Activated CD4-positive, CD25-positive, alpha-beta regulatory T cell treated with anti-CD3 and anti-CD28 coated beads, Interleukin-2, amount 50 U/mL, for 16 hours (primary cell): ENCODE measurements at regions not wholly inside any gene's neighbourhood (a gene's known extent, or its start where the extent isn't known, plus 50 kb on each side); places are given as distances from the start of the nearest gene placed in this dataset.
"Not testable (repeated sequence)": the region's sequence is repeated elsewhere in the genome, so short reads cannot be mapped to it uniquely, and the experiment has no call there.

Source experiments
- DNase-seq: peaks from one replicate; pipeline ENCODE4 v3.0.0-alpha.2; 2020; ENCODE audit warnings: low read depth, low spot score

DNA sequence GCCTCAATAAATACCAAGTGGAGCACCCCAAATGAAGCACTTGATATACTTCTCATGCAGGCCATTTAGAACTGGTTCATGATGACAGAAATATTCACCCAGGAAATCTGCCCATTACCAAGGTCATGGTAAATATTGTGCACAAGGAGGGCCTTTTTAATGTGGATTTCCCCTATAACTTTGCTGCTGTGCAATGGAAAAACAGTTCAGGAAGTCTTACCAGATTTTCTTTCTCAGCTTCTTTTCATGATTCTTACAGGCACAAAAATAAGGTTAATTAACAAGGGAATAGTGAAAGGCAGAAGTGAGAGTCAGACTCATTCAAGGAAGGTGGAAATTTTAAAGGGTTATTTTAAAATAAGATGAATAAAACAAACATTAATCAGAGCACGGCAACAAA is 904.3 kb upstream of the GRIA3 start:
- no peak for DNase-seq

DNA sequence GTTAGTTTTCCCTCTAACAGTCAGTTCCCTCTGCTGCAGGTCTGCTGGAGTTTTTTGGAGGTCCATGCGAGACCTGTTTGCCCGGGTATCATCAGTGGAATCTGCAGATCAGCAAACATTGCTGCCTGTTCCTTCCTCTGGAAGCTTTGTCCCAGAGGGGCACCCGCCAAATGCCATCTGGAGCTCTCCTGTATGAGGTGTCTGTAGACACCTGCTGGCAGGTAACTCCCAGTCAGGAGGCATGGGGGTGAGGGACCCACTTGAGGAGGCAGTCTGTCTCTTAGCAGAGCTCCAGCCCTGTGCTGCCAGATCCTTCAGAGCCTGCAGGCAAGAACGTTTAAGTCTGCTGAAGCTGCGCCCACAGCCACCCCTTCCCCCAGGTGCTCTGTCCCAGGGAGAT is 884.3 kb upstream of the GRIA3 start:
- not testable (repeated sequence) for DNase-seq

GRCh38 chrX:122301491-122301890 is 882.6 kb upstream of the GRIA3 start:
- no peak for DNase-seq

DNA sequence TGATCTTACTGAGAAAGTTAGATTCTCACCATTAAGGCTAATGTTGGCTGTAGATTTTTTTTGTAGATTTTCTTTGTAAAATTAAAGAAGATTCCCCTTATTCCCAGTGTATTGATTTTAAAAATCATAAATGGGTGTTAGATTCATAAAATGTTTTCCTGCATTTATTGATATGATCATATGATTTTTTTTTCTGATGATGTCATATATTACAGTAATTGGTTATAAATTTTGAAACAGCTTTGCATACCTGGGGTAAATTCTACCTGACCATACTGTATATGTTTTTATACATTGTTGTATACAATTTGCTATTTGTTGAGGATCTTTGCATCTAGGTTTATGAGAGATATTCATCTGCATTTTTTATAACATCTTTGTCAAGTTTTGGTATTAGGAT is 880.3 kb upstream of the GRIA3 start:
- DNase-seq = no peak

GRCh38 chrX:122344816-122345215 is 839.3 kb upstream of the GRIA3 start:
- no peak for DNase-seq

DNA sequence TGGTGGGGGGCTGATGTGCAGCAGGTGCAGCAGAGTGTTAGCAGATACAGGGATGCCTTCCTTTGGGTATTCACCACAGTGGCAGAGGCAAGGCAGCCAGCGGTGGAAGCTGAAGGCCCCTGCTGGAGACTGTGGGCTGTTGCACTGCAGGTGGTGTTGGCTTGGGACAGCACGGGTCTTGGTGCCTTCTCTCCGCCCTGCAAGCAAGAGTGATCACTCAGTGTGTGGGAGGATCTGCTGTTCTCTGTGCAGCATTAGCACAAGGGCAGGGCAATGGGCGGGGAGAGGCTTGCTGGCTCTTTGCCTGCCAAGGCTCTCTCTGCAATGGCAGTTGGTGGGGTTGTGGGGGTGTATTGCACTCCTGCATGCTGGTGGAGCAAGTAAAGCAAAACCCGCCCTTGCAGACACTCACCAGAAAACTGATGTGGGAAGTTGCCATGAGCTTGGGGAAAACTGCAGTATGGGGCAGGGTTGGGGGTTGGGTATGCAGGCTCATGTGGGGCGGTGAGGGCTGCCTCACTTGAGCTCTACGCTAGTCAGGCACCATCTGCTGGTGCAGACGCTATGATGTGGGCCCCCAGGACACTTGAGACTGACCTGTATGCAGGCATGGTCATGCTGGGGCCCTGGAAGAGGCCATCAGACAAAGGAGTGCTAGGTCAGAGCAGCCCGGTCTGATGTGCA is 820.8 kb upstream of the GRIA3 start:
- no peak for DNase-seq

GRCh38 chrX:122375533-122375932 is 808.5 kb upstream of the GRIA3 start:
- DNase-seq = not testable (repeated sequence)

GRCh38 chrX:122389005-122389404 is 795.1 kb upstream of the GRIA3 start:
- no peak for DNase-seq

DNA sequence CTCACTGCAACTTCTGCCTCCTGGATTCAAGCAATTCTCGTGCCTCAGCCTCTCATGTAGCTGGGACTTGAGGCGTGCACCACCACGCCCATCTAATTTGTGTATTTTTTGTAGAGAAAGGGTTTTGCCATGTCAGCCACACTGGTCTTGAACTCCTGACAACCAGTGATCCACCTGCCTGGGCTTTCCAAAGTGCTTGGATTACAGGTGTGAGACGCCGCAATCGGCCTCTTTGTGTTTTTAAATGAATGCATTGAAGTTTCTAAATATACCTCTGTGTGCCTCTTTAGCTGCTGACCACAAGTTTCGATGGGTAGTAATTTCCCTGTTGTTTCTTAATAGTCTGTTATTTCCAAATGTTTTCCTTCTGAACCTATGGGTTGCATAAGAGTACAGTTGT is 765.3 kb upstream of the GRIA3 start:
- no peak for DNase-seq

GRCh38 chrX:122421434-122422121 is 762.5 kb upstream of the GRIA3 start:
- no peak for DNase-seq

GRCh38 chrX:122422547-122422946 is 761.5 kb upstream of the GRIA3 start:
- DNase-seq = no peak

DNA sequence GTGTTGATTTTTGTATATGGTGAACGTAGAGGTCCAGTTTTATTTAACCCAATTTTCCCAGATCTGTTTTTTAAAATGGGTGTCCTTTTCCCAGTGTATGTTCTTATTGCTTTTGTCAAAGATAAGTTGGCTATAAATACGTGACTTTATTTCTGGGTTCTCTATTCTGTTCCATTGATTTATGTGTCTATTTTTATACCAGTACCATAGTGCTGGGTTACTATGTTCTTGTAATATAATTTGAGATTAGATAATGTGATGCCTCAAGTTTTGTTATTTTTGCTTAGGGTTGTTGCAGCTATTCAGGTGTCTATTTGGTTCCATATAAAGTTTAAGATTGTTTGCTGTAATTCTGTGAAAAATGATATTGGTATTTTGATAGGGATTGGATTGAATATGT is 749.1 kb upstream of the GRIA3 start:
- no peak for DNase-seq

GRCh38 chrX:122439831-122440230 is 744.2 kb upstream of the GRIA3 start:
- no peak for DNase-seq

- no peak for DNase-seq
Measured at GRCh38 chrX:122440832-122441231, 743.2 kb upstream of the GRIA3 start.

DNA sequence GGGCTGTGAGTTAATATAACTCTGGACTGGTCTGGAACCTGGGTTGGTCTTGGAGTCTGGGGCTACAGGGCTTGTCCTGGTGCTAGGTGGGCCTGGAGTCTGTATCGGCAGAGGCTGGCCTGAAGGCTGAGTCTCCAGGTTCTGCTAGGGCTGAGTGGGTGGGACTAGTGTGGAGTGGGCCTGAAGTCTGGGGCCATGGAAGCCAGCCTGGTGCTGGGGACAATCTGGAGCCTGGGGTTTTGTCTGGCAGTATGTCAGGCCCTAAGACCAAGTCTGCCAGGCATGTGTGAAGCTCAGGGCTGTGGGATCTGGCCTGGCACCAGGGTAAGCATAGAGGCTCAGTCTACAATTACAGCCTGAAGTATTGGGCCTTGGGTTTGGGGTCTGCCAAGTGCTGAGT is 742.6 kb upstream of the GRIA3 start:
- no peak for DNase-seq

DNA sequence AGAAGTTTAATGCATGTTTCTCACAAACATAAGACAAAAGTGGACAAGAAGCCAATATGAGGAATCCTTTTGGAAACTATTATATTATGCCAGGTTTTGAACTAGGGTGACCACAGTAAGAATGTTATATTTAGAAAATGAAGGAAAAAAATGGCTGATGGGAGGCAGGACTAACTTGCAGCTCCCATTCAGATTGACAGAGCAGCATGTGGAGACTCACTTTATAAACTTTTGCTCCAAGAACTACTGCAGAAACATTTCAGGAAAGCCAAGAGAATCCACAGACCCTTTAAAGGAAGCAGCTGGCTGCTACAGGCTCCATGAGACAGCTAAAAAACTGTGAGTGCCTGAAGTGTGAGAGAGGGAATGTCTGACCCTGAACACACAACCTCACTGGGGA is 738.6 kb upstream of the GRIA3 start:
- no peak for DNase-seq

GRCh38 chrX:122464341-122464740 is 719.7 kb upstream of the GRIA3 start:
- no peak for DNase-seq

- DNase-seq = no peak
Measured at GRCh38 chrX:122475306-122475705, 708.8 kb upstream of the GRIA3 start.

DNA sequence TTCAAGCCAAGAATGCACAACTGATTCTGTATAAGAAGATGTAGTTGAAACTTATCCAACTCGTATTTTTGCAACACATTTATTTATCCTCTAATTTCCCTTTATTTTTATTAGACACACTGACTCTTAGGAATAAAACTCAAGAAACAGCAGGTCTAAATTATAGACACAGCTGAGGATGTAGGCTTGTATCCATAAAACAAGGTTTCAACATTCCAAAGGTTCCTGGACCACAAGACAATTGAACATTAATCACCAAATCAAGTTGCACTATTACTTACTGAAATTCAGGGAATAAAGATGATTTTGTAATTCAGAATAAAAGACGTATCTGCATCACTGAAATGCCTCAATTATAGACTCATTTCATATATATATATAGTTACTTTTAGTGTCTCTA is 683.5 kb upstream of the GRIA3 start:
- DNase-seq = no peak

GRCh38 chrX:122501652-122502051 is 682.4 kb upstream of the GRIA3 start:
- DNase-seq = no peak

GRCh38 chrX:122504026-122504425 is 680.1 kb upstream of the GRIA3 start:
- DNase-seq = no peak

GRCh38 chrX:122512561-122513072 is 671.5 kb upstream of the GRIA3 start:
- no peak for DNase-seq

- DNase-seq = no peak
Measured at GRCh38 chrX:122517786-122518185, 666.3 kb upstream of the GRIA3 start.
